CD4-positive, alpha-beta T cell treated with Interleukin-1 beta for 1 hour (primary cell): ENCODE measurements at regions not wholly inside any gene's neighbourhood (a gene's known extent, or its start where the extent isn't known, plus 50 kb on each side); places are given as distances from the start of the nearest gene placed in this dataset.
A peak's percentile ranks its signal among the peaks of the same experiment; 100 is the strongest.

Experiments used
- DNase-seq, 2 donors: peaks; one replicate each; pipeline ENCODE4 v3.0.0-alpha.2; 2020 to 2022

DNA sequence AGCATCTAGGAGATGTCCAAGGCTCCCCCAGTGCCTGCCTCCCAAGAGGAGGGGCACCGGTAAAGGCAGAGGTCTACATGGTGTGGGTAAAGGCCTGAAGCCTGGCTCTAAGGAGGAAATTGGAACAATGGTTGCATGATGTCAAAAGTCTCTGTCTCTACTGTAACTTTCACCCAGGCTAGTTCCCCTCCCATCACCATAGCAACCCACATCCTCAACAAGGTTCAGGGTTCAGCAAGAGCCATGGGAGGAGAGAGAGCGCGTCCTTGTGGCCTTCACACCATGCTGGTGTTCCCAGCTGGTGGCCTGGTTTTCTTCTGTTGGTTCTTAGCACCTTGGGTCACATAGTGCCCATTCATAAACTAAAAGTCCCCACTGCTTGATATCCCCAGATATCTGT, 196.7 kb upstream of the CDH5 start:
- DNase-seq = no peak

DNA sequence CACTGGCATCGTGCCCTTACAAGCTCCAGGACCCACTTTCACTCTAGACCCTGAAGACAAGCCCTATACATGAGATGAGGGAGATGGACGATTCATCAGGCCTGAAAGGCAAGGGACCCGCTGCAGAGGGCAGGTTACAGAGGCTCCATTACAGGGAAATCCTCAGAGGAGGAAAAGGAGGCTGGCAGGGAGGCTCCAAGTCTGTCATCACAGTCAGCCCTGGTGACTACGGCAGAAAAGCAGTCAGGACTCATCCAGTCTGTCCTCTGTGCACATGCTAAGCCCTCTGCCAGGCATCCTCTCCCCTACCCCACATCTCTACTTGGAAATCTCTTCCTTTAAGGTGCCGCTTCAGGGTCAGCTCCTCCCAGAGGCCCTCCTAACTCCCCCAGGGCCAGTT, 197.7 kb upstream of the CDH5 start:
- DNase-seq = no peak

- DNase-seq = no peak
Measured at GRCh38 chr16:66167564-66168291, 198.8 kb upstream of the CDH5 start.

DNA sequence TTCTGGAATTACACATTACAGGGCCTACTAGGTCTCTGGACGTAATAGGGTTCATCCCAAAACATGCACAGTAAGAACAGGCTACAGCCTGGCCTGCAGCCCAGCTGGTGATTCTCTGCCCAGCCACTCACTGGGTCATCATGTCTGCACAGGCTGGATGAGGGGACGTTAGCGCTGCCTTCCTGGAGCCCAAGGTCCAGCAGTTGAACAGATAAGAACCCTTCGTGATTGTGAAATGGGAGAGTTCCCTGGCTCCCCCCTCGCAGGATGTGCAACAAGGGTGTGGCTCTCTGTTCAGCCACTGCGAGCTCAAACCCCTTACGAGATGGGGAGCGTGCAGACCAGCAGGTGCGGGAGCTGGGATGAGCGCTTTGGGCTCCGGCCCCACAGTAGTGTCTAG, 200.0 kb upstream of the CDH5 start:
- peak in 1 of 2 donors; percentile 13 for DNase-seq

GRCh38 chr16:66165879-66166278, 200.6 kb upstream of the CDH5 start:
- no peak for DNase-seq

- DNase-seq = no peak
Measured at GRCh38 chr16:66164581-66165247, 201.8 kb upstream of the CDH5 start.

DNA sequence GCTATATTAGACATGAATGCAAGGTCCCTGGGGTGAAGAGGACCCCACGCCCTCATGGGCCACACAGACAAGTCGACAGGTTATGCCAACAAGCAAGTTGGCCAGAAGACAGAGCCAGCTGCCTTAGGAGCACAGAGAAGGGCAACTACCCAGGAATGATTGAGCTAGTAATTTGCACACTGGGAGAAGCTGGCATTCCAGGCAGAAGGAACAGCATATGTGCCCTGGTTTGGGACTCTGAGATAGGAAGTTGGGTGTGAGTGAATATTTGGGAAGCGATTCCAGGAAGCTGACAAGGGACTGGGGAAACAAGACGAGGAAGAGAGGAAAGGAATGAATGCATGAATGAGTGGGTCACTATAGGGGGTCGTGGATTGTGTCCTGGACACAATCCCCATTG, 203.7 kb upstream of the CDH5 start:
- DNase-seq = no peak

GRCh38 chr16:66161942-66162341, 204.5 kb upstream of the CDH5 start:
- no peak for DNase-seq

GRCh38 chr16:66161269-66161668, 205.2 kb upstream of the CDH5 start:
- no peak for DNase-seq

GRCh38 chr16:66159987-66160386, 206.5 kb upstream of the CDH5 start:
- DNase-seq = no peak

- no peak for DNase-seq
Measured at GRCh38 chr16:66156538-66156937, 210.0 kb upstream of the CDH5 start.

DNA sequence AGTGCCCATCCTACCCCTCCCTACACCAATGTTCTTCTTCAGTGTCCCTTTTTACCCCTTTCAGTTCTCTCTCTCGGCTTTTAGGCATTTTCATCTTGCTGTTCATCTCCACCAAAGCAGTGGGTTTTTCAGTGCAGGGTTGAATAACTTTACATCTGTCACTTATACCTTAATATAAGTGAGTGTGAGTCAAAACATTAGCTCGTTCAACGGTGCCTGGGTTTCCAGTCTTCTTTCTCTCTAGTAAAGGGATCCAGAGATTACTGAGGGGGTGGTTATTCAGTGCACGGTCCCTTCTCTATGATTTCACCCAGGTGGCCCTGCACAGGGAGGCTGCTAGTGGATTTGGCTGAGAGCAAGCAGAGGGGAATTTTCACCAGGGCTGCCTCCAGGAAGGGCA, 210.6 kb upstream of the CDH5 start:
- no peak for DNase-seq

DNA sequence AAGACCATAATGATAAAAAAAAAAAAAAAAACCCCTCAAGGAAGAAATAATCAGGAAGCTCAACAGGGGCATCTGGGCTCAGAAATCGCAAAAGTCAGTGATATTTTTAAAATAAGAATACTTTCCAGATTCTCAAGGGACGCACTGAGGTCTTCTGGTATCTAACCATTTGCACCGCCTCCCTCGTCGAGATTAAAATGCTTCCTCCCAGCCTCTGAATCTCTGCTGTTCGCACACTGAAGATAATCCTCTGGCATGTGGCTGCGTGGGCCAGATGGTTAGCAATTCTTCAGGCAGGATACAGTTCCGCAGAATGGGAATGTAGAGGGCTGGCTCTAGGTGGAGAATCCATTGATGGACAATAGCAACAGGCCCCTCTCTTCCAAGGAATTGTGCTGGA, 211.7 kb upstream of the CDH5 start:
- no peak for DNase-seq

- no peak for DNase-seq
Measured at GRCh38 chr16:66152823-66153393, 213.6 kb upstream of the CDH5 start.

- no peak for DNase-seq
Measured at GRCh38 chr16:66152181-66152580, 214.3 kb upstream of the CDH5 start.

- peak in 1 of 2 donors; percentile 7 for DNase-seq
Measured at GRCh38 chr16:66150698-66151482, 215.6 kb upstream of the CDH5 start.

GRCh38 chr16:66147291-66147690, 219.2 kb upstream of the CDH5 start:
- no peak for DNase-seq

GRCh38 chr16:66146798-66147197, 219.7 kb upstream of the CDH5 start:
- no peak for DNase-seq

- no peak for DNase-seq
Measured at GRCh38 chr16:66144641-66145040, 221.8 kb upstream of the CDH5 start.

DNA sequence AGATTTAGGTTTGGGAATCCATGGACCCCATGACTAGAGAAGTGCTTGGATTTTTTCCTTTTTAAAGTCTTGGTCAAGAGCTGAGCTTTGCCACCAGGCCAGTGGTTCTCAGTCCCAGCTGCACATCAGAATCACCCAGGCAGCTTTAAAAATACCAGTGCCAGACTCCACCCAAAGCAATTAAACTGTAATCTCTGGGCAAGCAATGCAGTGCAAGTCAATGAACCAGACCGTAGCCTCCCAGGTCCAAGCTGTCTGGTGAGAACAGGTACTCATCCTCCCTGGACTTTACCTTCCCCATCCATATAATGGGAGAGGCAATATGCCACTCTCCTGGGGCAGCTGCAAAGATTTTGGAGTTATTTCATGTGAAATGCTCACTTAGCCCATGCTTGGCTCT, 223.1 kb upstream of the CDH5 start:
- DNase-seq = no peak

DNA sequence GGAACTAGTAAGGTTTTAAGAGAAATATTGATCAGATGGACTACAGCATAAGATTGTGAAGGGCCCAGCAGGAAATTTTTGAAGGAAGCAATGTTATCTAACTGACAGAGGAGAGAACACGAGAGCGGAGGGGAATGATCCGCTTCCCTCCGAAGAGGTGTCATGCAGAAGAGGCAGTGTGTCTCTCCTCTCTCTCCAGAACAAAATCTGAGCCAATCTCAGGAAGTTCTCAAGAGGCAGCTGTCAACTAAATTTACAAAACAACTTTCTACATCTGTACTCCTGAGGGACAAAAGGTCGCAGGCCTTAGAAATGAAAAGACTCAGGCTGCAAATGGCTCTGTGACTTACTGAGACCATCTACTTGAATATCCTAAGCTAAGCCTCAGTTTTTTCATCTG, 224.6 kb upstream of the CDH5 start:
- DNase-seq = no peak

GRCh38 chr16:66137853-66138252, 228.6 kb upstream of the CDH5 start:
- no peak for DNase-seq

GRCh38 chr16:66136841-66137240, 229.7 kb upstream of the CDH5 start:
- DNase-seq = no peak

DNA sequence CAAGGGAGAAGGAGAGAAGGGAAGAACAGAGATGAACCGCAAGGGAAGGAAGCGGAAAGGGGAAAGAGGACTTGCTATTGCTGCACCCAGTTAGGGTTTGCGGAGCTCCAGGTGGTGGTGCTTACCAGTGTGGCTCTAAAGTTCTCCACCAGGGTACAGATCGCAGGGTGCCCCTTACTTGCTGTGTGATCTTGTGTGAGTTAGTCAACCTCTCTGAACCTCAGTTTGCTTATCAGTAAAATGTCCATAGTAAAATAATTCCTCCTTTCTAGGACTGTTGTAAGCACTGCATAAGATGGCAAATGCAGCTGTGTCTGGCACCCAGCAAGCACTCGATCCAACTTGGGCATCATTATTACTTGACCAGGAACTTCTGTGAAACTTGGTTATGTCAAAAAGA, 230.7 kb upstream of the CDH5 start:
- DNase-seq = no peak
